Hepatic stellate cell (primary cell): ENCODE measurements at regions not wholly inside any gene's neighbourhood (a gene's known extent, or its start where the extent isn't known, plus 50 kb on each side); places are given as distances from the start of the nearest gene placed in this dataset.

ENCODE experiments used
- DNase-seq: peaks from one replicate; pipeline ENCODE4 v3.0.0; 2011; ENCODE audit warnings: low spot score

- no peak for DNase-seq
These were observed 130.1 kb upstream of the PIRT start for GRCh38 chr17:10968007-10968406.

- DNase-seq, result no peak
These were observed 118.9 kb upstream of the PIRT start for GRCh38 chr17:10956821-10957220.

GRCh38 chr17:10944819-10945218 is 106.9 kb upstream of the PIRT start:
- DNase-seq, result no peak

- no peak for DNase-seq
These were observed 99.0 kb upstream of the PIRT start for GRCh38 chr17:10936931-10937330.

GRCh38 chr17:10932938-10933337 is 95.1 kb upstream of the PIRT start:
- DNase-seq, result no peak

GRCh38 chr17:10931133-10931532 is 93.2 kb upstream of the PIRT start:
- no peak for DNase-seq

- DNase-seq, result no peak
These were observed 89.8 kb upstream of the PIRT start for GRCh38 chr17:10927712-10928111.

- no peak for DNase-seq
These were observed 82.7 kb upstream of the PIRT start for GRCh38 chr17:10920558-10921108.

GRCh38 chr17:10907370-10907769 is 69.5 kb upstream of the PIRT start:
- no peak for DNase-seq

GRCh38 chr17:10899281-10899680 is 61.4 kb upstream of the PIRT start:
- DNase-seq, result no peak

- DNase-seq, result no peak
These were observed 56.3 kb upstream of the PIRT start for GRCh38 chr17:10894220-10894619.

- DNase-seq, result no peak
These were observed 51.0 kb upstream of the PIRT start for GRCh38 chr17:10888858-10889257.
